WTC11 (cell line): ENCODE measurements at regions not wholly inside any gene's neighbourhood (a gene's known extent, or its start where the extent isn't known, plus 50 kb on each side); places are given as distances from the start of the nearest gene placed in this dataset.

Source experiments
- ATAC-seq: fragments of 200-7000 bp; cut with Tn5 transposase; 2 replicates; pipeline ENCODE4 v1.10.0; 2021; ENCODE audit warnings: mild to moderate bottlenecking, moderate library complexity
- CTCF ChIA-PET: fragments of 300-600 bp; sonication (Branson Sonifier 250); formaldehyde crosslinking; loops from one replicate; lab custom pipeline; 2021; ENCODE audit warnings: antibody characterized with exemption; lab: Charles Lee
- POLR2A ChIA-PET: fragments of 350-600 bp; sonication (Branson Sonifier 250); formaldehyde crosslinking; loops from one replicate; lab custom pipeline; 2021; ENCODE audit warnings: antibody characterized with exemption; lab: Charles Lee
- DNase-seq: peaks from one replicate; pipeline ENCODE4 v3.0.0; 2021; ENCODE audit warnings: low spot score
- H3K27ac Mint-ChIP-seq: 2 replicates; pipeline ENCODE4 v1.8.0; 2021; ENCODE audit warnings: mixed read lengths
- H3K27me3 Mint-ChIP-seq: 2 replicates; pipeline ENCODE4 v1.8.0; 2021; ENCODE audit warnings: low read depth, mild to moderate bottlenecking, moderate library complexity, mixed read lengths
- H3K36me3 Mint-ChIP-seq: 2 replicates; pipeline ENCODE4 v1.8.0; 2021; ENCODE audit warnings: mixed read lengths
- H3K4me1 Mint-ChIP-seq: 2 replicates; pipeline ENCODE4 v1.8.0; 2022; ENCODE audit warnings: mixed read lengths
- H3K4me3 Mint-ChIP-seq: 2 replicates; pipeline ENCODE4 v1.8.0; 2021; ENCODE audit warnings: mild to moderate bottlenecking, moderate library complexity, mixed read lengths
- H3K9me3 Mint-ChIP-seq: 2 replicates; pipeline ENCODE4 v1.8.0; 2021; ENCODE audit warnings: mixed read lengths
- AFF4 ChIP-seq: sonication (generic); formaldehyde crosslinking; IDR thresholded peaks from 2 replicates; pipeline ENCODE4 v1.8.1; 2023; ENCODE audit warnings: mild to moderate bottlenecking, missing genetic modification reagents, borderline replicate concordance
- ARID4B ChIP-seq: sonication (generic); formaldehyde crosslinking; IDR thresholded peaks from 2 replicates; pipeline ENCODE4 v1.8.0; 2023; ENCODE audit warnings: missing genetic modification reagents, mild to moderate bottlenecking, borderline replicate concordance
- ATF3 ChIP-seq: sonication (generic); formaldehyde crosslinking; conservative IDR thresholded peaks from 2 replicates; pipeline ENCODE4 v1.8.1; 2022; ENCODE audit warnings: mild to moderate bottlenecking, missing genetic modification reagents
- FOXJ3 ChIP-seq: sonication (generic); formaldehyde crosslinking; IDR thresholded peaks from 2 replicates; pipeline ENCODE4 v1.9.0; 2021; ENCODE audit warnings: missing genetic modification reagents, mild to moderate bottlenecking, borderline replicate concordance
- JUN ChIP-seq: sonication (generic); formaldehyde crosslinking; IDR thresholded peaks from 2 replicates; pipeline ENCODE4 v1.8.0; 2023; ENCODE audit warnings: mild to moderate bottlenecking, missing genetic modification reagents
- MAX ChIP-seq: sonication (generic); formaldehyde crosslinking; IDR thresholded peaks from 2 replicates; pipeline ENCODE4 v1.8.0; 2022; ENCODE audit warnings: mild to moderate bottlenecking, missing genetic modification reagents
- PRDM15 ChIP-seq: sonication (generic); formaldehyde crosslinking; IDR thresholded peaks from 2 replicates; pipeline ENCODE4 v1.8.0; 2022; ENCODE audit warnings: missing genetic modification reagents
- PRRX2 ChIP-seq: fragments of 250-450 bp; sonication (Bioruptor Pico); IDR thresholded peaks from 2 replicates; pipeline ENCODE4 v1.8.0; 2021; ENCODE audit warnings: mild to moderate bottlenecking
- TEAD1 ChIP-seq: sonication (generic); formaldehyde crosslinking; IDR thresholded peaks from 2 replicates; pipeline ENCODE4 v1.8.0; 2022; ENCODE audit warnings: mild to moderate bottlenecking, missing genetic modification reagents
- TP53 ChIP-seq: sonication (generic); formaldehyde crosslinking; IDR thresholded peaks from 2 replicates; pipeline ENCODE4 v1.8.1; 2023; ENCODE audit warnings: mild to moderate bottlenecking, missing genetic modification reagents
- ZBTB21 ChIP-seq: sonication (generic); formaldehyde crosslinking; IDR thresholded peaks from 2 replicates; pipeline ENCODE4 v1.8.1; 2023; ENCODE audit warnings: mild to moderate bottlenecking, missing genetic modification reagents, borderline replicate concordance
- ZNF232 ChIP-seq: sonication (generic); formaldehyde crosslinking; IDR thresholded peaks from 2 replicates; pipeline ENCODE4 v1.8.0; 2022; ENCODE audit warnings: mild to moderate bottlenecking, missing genetic modification reagents
- ZNF416 ChIP-seq: fragments of 250-450 bp; sonication (Bioruptor Pico); IDR thresholded peaks from 2 replicates; pipeline ENCODE4 v1.9.0; 2021; ENCODE audit warnings: mild to moderate bottlenecking, inconsistent platforms
- ZNF423 ChIP-seq: fragments of 250-450 bp; sonication (Bioruptor Pico); IDR thresholded peaks from 2 replicates; pipeline ENCODE4 v2.1.2; 2022; ENCODE audit warnings: mild to moderate bottlenecking, moderate library complexity
- ZNF512 ChIP-seq: sonication (generic); formaldehyde crosslinking; IDR thresholded peaks from 2 replicates; pipeline ENCODE4 v1.8.1; 2022; ENCODE audit warnings: missing genetic modification reagents, borderline replicate concordance
- ZNF671 ChIP-seq: fragments of 250-450 bp; sonication (Bioruptor Pico); IDR thresholded peaks from 2 replicates; pipeline ENCODE4 v1.8.0; 2021; ENCODE audit warnings: mild to moderate bottlenecking

- H3K27me3 Mint-ChIP-seq: no peaks in the 10 kb centered on the region
- H3K36me3 Mint-ChIP-seq: peaks cover 19% of the 10 kb centered on the region
- DNase-seq (peak; percentile 12), ATAC-seq (peak; percentile 82)
- ChIA-PET POLR2A (no interaction called here), CTCF (interaction anchor here (1.2 to 1.5 kb wide), 2 partner anchors 47 to 1574 kb away, joined by 3 read pairs; no protein-coding TSS in a partner anchor)
- no peaks in the 10 kb centered on the region for H3K4me1 Mint-ChIP-seq
- TF ChIP-seq PRRX2 (CRISPR knock-in tag): no peak
- no peak for TF ChIP-seq JUN (CRISPR knock-in tag)
- peaks cover 33% of the 10 kb centered on the region for H3K9me3 Mint-ChIP-seq
- no peak overlapping the region for H3K4me3 Mint-ChIP-seq
- no peak overlapping the region for H3K27ac Mint-ChIP-seq
Observed at GRCh38 chr6:141610741-141611140, 522.0 kb upstream of the GJE1 start.

GRCh38 chr6:141607956-141608355 lies 524.8 kb upstream of the GJE1 start:
- ChIA-PET CTCF (no interaction called here), POLR2A (no interaction called here)
- Mint-ChIP-seq H3K36me3 (peaks cover 19% of the 10 kb centered on the region), H3K27ac (no peak overlapping the region), H3K4me1 (no peaks in the 10 kb centered on the region), H3K4me3 (no peak overlapping the region), H3K27me3 (no peaks in the 10 kb centered on the region), H3K9me3 (peaks cover 42% of the 10 kb centered on the region)
- no peak for DNase-seq
- TF ChIP-seq ATF3 (CRISPR knock-in tag): no peak
- TF ChIP-seq PRDM15 (CRISPR knock-in tag): no peak
- TF ChIP-seq ZNF423 (CRISPR knock-in tag): no peak
- TF ChIP-seq TP53 (CRISPR knock-in tag): no peak
- TF ChIP-seq ZNF416 (CRISPR knock-in tag): no peak
- TF ChIP-seq ZNF671: no peak
- no peak for TF ChIP-seq ZNF232 (CRISPR knock-in tag)
- no peak for TF ChIP-seq TEAD1 (CRISPR knock-in tag)
- no peak for TF ChIP-seq ZBTB21 (CRISPR knock-in tag)
- TF ChIP-seq MAX (CRISPR knock-in tag): no peak
- TF ChIP-seq ZNF512: no peak
- ATAC-seq: no peak

GRCh38 chr6:141598487-141598886 lies 534.2 kb upstream of the GJE1 start:
- ChIA-PET CTCF (no interaction called here), POLR2A (no interaction called here)
- Mint-ChIP-seq H3K9me3 (0 out of 2 replicates have a peak, but pooled peaks cover 5% of the 10 kb centered on the region), H3K27ac (no peak overlapping the region), H3K27me3 (no peaks in the 10 kb centered on the region), H3K36me3 (no peaks in the 10 kb centered on the region), H3K4me3 (no peak overlapping the region), H3K4me1 (no peaks in the 10 kb centered on the region)
- ATAC-seq (no peak), DNase-seq (no peak)
- no peak for TF ChIP-seq ZNF423 (CRISPR knock-in tag)
- no peak for TF ChIP-seq TP53 (CRISPR knock-in tag)
- no peak for TF ChIP-seq ARID4B (CRISPR knock-in tag)
- TF ChIP-seq AFF4 (CRISPR knock-in tag): no peak
- TF ChIP-seq FOXJ3 (CRISPR knock-in tag): no peak
